Dedifferentiated amniotic fluid mesenchymal stem cell (primary cell): ENCODE measurements at regions not wholly inside any gene's neighbourhood (a gene's known extent, or its start where the extent isn't known, plus 50 kb on each side); places are given as distances from the start of the nearest gene placed in this dataset.

ENCODE experiments used
- DNase-seq: peaks from one replicate; pipeline ENCODE4 v3.0.0-alpha.2; 2016; ENCODE audit errors: extremely low spot score

DNA sequence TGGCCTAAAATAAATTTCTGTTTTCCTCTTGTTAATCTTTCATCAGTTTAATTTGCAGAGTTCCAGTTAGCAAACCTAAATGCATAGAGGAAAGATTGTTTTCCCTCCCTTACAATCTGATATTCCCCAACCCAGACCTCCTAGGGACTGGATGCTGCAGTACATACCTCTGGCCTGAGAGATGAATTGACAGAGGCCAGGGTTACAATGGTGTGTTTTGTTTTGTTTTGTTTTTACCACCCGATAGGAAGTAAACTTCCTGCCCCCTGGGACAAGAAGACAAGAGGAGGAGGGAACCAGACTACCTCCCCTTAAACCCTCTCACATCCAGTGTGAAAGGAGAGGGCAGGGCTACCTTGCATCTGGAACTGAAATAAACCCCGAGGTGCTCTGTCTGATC is 319.0 kb downstream of the LRFN2 start:
- no peak for DNase-seq

DNA sequence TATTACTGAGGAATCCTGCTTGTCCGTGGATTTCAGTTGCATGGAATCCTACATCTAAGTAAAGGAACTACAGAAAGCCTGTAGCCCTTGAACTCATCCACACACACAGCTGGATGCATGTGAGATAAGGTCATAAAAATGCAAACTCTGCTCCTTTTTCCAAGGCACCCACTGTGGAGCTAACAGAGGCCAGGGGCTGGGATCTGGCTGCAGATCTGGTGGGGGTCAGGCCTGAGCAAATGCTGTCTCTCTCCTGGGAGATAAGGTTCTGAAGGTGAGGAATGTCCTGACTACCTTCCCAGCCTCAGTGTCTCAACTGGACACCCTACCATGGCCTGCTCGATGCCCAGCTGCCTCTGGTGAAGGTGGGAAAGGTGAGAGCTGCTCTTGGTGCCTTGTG is 321.5 kb downstream of the LRFN2 start:
- DNase-seq, result no peak

- DNase-seq, result no peak
Measured at GRCh38 chr6:40263970-40264369, 323.2 kb downstream of the LRFN2 start.

DNA sequence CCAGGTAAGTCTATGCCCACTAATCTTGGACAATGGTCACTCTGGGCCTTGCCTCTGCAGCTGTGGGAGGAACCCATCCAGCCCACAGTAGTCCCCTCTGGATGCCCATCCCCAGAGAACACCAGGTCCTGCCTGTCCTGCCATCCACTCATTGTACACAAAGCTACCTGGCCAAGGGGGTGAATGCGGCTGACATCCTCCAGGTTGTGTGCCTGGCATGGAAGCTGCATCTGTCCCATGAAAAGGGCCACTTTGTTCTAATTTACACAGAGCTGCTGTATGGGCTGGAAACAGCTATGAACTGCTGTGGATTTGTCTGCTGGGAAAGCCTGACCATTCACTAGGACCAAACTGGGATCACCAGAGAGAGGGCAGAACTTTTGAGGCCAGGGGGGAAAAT is 324.8 kb downstream of the LRFN2 start:
- no peak for DNase-seq

- DNase-seq, result no peak
Measured at GRCh38 chr6:40258531-40258930, 324.3 kb upstream of the MOCS1 start.

GRCh38 chr6:40256831-40257230 is 322.6 kb upstream of the MOCS1 start:
- no peak for DNase-seq

GRCh38 chr6:40256224-40256623 is 322.0 kb upstream of the MOCS1 start:
- no peak for DNase-seq

GRCh38 chr6:40253420-40253819 is 319.2 kb upstream of the MOCS1 start:
- DNase-seq, result no peak

DNA sequence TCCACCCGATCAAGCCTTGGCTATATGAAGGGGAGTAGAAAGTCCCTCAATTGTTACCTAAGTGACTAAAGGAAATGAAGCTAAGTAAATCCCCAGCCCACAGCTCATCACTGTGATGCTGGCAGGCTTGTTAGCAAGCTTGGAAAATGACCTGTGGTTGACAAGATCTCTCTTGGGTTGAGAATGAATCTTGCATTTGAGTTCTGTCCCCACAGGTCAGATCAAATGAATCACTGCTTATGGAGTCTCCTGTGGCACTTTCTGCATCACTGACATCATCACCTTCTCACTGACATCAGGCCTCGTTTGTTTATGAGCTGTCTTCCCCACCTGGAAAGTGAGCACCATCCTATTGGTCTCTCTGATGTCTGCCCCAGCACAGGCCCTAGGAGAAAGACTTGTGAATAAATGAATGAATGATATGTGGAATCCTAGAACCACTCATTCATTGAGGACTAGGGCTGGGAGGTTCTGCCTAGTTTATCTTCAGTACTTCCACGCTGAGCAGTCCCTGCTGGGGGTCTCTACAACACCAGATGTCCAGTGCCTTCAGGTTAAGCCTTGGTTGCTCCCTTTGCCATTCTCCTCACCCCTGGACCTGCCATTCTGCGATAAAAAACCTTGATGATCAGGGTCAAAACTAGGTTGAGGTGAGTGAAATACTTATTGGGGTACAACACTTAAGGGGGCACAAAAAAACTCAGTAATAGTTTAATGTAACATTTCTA is 318.4 kb upstream of the MOCS1 start:
- DNase-seq, result no peak

- DNase-seq, result no peak
Measured at GRCh38 chr6:40251637-40252300, 317.5 kb upstream of the MOCS1 start.

GRCh38 chr6:40249935-40250334 is 315.7 kb upstream of the MOCS1 start:
- no peak for DNase-seq

GRCh38 chr6:40247516-40248115 is 313.4 kb upstream of the MOCS1 start:
- DNase-seq, result no peak

DNA sequence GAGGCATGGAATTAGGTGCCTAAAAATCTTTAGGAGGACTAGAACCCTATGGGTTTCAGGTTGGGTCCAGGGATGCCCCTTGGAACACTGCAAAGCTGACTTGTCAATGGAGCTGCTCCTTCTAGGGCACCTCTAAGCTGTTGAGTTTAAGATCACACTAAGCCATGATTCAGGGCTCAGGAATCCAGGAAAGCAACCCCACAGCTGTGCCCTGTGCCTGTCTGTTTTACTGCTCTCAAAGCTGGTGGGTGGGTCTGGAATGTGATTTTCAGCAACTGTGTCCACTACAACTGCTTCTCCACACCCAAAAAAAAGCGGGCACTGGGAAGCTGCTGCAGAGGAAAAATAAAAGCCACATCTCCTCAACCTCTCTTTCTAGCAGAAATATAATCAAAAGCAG is 310.4 kb upstream of the MOCS1 start:
- no peak for DNase-seq

DNA sequence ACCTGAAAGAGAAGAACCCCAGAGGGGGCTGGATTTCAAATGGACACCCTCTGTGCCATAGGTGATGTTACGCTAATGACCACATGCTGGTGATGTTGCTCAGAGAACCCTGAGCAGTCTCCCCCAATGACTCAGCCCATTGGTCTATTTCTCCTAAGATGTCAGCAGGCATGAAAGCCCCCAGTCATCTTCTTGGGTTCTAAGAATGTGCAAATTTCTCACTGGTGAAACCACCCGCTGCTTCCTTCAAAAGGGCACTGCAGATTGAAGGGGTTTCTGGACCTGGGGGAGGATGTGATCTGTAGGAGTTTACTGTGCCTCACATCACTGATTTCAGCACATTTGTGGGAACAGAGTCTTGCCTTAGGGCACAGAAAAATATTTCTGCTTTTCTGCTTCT is 298.4 kb upstream of the MOCS1 start:
- DNase-seq, result no peak

- no peak for DNase-seq
Measured at GRCh38 chr6:40227735-40228134, 293.5 kb upstream of the MOCS1 start.

- no peak for DNase-seq
Measured at GRCh38 chr6:40222354-40222753, 288.1 kb upstream of the MOCS1 start.

DNA sequence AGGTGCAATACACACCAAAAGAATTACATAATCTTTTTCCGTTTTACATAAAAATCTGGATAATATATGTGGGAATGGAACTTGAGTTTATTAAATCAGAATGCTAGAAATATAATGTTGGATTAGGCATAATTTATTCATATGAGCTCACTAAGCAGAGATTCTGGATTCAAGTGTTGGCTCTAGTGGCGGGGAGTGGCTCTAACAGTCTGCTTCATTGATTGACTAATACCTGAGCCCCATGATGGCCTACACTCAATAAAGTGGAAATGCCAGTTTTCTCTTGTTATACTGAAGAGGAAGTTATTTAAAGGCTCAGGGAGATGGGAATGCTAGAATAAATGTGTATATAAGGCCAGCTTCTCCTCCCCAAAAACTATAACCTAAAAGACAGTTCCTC is 285.5 kb upstream of the MOCS1 start:
- no peak for DNase-seq

- DNase-seq, result no peak
Measured at GRCh38 chr6:40210628-40211056, 276.4 kb upstream of the MOCS1 start.

DNA sequence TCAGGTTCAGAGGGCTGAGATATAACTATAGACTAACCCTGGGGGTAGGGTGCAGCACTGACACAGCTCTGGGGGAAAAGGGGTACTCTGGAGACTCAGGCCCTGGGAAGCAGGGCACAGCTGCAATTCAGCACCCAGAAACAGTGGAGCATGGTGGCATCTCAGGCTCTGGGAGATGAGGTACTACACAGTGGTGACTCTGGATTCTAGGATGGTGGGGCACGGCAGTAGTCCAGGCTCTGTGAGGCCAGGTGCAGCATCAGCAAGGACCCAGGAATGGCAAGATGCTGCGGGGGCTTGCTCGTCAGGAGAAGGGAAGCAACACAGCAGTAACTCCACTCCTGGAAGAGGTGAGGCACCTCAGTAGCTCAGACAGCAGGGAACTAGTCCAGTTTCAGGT is 271.5 kb upstream of the MOCS1 start:
- no peak for DNase-seq

GRCh38 chr6:40205004-40205403 is 270.7 kb upstream of the MOCS1 start:
- no peak for DNase-seq

DNA sequence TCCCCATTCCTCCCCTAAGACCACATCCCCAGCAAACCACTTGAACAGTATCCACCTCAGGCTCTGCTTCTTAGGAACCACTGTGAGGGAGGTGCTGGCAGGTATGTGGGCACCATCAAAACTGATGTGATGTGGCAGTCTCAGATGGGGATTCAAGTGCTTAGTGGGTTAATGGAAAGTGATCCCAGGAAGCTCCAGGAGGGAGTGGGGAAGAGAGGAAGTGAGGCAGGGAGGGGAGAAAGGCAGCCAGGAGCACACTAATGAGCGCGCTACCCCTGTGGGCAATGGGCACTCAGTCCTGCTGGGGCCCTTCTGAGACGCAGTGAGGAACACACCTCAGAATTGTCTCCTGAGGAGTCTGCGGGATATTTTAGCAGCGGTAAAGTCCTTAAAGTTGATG is 263.1 kb upstream of the MOCS1 start:
- DNase-seq, result no peak

DNA sequence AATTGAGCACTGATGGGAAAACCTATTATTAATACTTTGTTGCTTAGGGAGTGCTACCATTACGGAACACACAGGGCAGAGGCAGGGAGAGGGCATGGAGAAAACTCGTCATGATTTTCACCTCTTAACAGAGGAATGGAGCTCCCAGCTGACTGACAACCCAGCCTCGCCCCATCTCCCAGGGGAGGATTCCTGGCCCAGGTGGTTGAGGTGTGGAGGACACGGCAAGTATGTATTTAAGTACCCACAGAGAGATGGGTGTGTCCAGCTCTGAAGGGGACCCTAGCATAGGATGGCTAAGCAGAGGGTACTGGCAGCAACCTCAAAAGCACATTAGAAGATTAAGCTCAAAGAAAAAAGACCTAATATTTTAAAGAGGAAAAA is 261.9 kb upstream of the MOCS1 start:
- no peak for DNase-seq

DNA sequence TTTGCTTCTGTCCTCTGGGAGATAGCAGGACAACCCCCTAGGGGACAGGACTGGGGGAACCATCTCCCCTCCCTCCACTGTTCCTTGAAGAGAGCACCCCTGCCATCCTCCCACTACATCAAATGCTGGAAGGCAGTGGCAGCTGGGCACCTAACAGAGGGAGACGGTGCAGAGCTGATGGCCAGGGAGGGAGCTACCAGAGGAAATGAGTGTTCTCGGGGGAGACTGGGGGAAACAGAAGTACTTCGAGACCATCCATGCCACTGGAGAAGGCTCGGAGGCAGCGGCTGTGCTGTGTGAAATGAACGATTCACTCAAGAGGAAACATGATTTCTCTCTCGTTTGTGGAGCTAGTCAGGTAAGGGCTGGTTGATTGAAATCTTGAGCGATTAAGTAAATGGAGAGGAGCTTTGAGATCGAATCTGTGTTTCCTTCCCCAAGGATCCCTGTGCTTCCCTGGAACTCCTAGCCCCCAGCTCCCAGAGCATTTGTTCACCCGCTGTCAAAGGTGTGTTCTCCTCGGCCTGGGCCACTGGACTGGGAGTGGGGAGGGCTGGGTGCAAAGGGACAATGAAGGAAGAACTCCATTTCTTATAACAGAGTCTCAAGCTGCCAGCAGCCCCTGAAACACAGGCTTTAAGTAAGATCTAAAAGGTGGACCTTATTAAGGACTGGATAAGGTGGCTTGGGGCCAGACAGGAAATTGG is 261.3 kb upstream of the MOCS1 start:
- DNase-seq, result no peak
